Spinal cord (tissue), 9 donors: ENCODE measurements at regions not wholly inside any gene's neighbourhood (a gene's known extent, or its start where the extent isn't known, plus 50 kb on each side); places are given as distances from the start of the nearest gene placed in this dataset.
"Not testable (repeated sequence)": the region's sequence is repeated elsewhere in the genome, so short reads cannot be mapped to it uniquely, and the experiment has no call there.

Experiments
- DNase-seq, 6 donors: peaks; one replicate each; pipeline versions ENCODE4 v3.0.0 to v3.0.0-alpha.2; 2013 to 2015; ENCODE audit warnings: low spot score in 6 of 6, low read depth in 4 of 6
- H3K27ac ChIP-seq: one replicate; pipeline ENCODE4 v1.5.1; 2013; ENCODE audit warnings: low read depth, low read length, control low read depth
- H3K27me3 ChIP-seq: one replicate; pipeline ENCODE4 v1.6.1; 2013; ENCODE audit warnings: low read length; ENCODE audit not compliant: control insufficient read depth, insufficient read depth
- H3K36me3 ChIP-seq: one replicate; pipeline ENCODE4 v1.6.1; 2013; ENCODE audit warnings: low read length; ENCODE audit not compliant: control insufficient read depth, insufficient read depth
- H3K4me1 ChIP-seq: one replicate; pipeline ENCODE4 v1.6.1; 2013; ENCODE audit warnings: low read length; ENCODE audit not compliant: control insufficient read depth, insufficient read depth
- H3K4me3 ChIP-seq: one replicate; pipeline ENCODE4 v1.5.1; 2013; ENCODE audit warnings: low read depth, low read length, control low read depth
- H3K9me3 ChIP-seq: one replicate; pipeline ENCODE4 v1.6.1; 2013; ENCODE audit warnings: low read length; ENCODE audit not compliant: control insufficient read depth, insufficient read depth
- WGBS: methylation state at CpG from one replicate; pipeline ENCODE4 v1.1.5; 2013; ENCODE audit warnings: missing lambda C conversion rate; ENCODE audit not compliant: insufficient coverage; 5-methylcytosine and 5-hydroxymethylcytosine counted together
- donor health status: healthy.

GRCh38 chr5:122612901-122613300 lies 162.0 kb upstream of the SNX2 start:
- H3K27me3 ChIP-seq = no peaks in the 10 kb centered on the region
- H3K9me3 ChIP-seq = no peaks in the 10 kb centered on the region
- no peak for DNase-seq
- no peaks in the 10 kb centered on the region for H3K36me3 ChIP-seq
- H3K4me3 ChIP-seq = no peak overlapping the region
- 72% methylated on average over 3 of the region's 5 CpGs for WGBS
- no peak overlapping the region for H3K27ac ChIP-seq
- no peaks in the 10 kb centered on the region for H3K4me1 ChIP-seq

GRCh38 chr5:122615146-122615545 lies 159.7 kb upstream of the SNX2 start:
- 80% methylated on average over 1 of the region's 1 CpG for WGBS
- Histone ChIP-seq H3K4me3 (no peak overlapping the region), H3K27me3 (no peaks in the 10 kb centered on the region), H3K36me3 (no peaks in the 10 kb centered on the region), H3K9me3 (no peaks in the 10 kb centered on the region), H3K4me1 (no peaks in the 10 kb centered on the region), H3K27ac (no peak overlapping the region)
- DNase-seq = no peak

DNA sequence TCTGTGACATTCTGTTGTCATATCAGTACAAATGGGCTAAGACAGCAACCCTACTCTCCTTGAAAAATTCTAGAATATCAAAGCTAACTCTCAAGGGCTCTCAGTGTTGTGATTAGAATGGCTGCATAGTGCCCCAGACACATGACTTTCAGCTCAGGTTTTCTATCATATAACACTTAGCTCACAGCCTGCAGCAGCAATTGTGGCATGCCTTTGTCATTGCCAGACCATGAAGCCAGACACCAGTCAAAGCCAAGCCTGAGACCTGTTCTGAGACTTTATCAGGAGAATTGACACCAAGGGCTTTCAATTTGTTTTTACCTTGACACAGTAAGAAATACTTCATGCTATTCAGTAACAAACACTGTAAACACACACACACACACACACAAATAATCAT lies 159.0 kb upstream of the SNX2 start:
- no peak for DNase-seq
- H3K4me1 ChIP-seq = no peaks in the 10 kb centered on the region
- no peaks in the 10 kb centered on the region for H3K27me3 ChIP-seq
- H3K27ac ChIP-seq = no peak overlapping the region
- no peaks in the 10 kb centered on the region for H3K9me3 ChIP-seq
- H3K4me3 ChIP-seq = no peak overlapping the region
- no peaks in the 10 kb centered on the region for H3K36me3 ChIP-seq

GRCh38 chr5:122618046-122618445 lies 156.8 kb upstream of the SNX2 start:
- H3K36me3 ChIP-seq, DNase-seq, H3K27me3 ChIP-seq, H3K27ac ChIP-seq, H3K4me3 ChIP-seq, H3K4me1 ChIP-seq, H3K9me3 ChIP-seq: not testable (repeated sequence)
- 91% methylated on average over 5 of the region's 5 CpGs for WGBS

DNA sequence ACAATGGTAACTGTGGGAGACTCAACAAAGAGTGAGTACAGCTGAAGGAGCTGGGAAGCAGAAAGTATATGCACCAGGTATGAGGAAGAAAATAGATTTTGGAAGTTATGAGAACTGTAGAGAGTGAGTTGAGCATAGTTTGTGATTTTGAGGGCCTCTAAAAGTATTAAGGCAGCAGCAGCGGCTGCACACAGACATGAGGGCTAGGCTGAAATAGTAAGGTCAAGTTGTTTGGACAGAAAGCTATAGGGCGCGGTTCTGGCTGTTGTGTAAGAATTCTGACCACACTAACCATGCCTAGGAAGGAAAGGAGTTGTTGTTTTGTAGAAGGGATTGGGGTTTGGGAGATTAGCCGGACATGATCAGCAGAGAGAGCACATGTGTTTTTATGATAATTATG lies 154.1 kb upstream of the SNX2 start:
- not testable (repeated sequence) for H3K27me3 ChIP-seq, H3K9me3 ChIP-seq, H3K27ac ChIP-seq, H3K36me3 ChIP-seq, H3K4me1 ChIP-seq, DNase-seq, H3K4me3 ChIP-seq
- WGBS = 97% methylated on average over 4 of the region's 4 CpGs

GRCh38 chr5:122628714-122629113 lies 146.2 kb upstream of the SNX2 start:
- not testable (repeated sequence) for DNase-seq, H3K36me3 ChIP-seq, H3K27ac ChIP-seq, H3K27me3 ChIP-seq, H3K9me3 ChIP-seq, H3K4me1 ChIP-seq, H3K4me3 ChIP-seq
- no CpG with 5 or more reads among the region's 4 CpGs for WGBS

- Histone ChIP-seq H3K27me3 (no peaks in the 10 kb centered on the region), H3K4me3 (no peak overlapping the region), H3K27ac (no peak overlapping the region), H3K4me1 (no peaks in the 10 kb centered on the region), H3K9me3 (no peaks in the 10 kb centered on the region), H3K36me3 (no peaks in the 10 kb centered on the region)
- peak in 1 of 6 donors; percentile 53 for DNase-seq
- 85% methylated on average over 3 of the region's 7 CpGs for WGBS
Measured at GRCh38 chr5:122629121-122629677, 145.7 kb upstream of the SNX2 start.

DNA sequence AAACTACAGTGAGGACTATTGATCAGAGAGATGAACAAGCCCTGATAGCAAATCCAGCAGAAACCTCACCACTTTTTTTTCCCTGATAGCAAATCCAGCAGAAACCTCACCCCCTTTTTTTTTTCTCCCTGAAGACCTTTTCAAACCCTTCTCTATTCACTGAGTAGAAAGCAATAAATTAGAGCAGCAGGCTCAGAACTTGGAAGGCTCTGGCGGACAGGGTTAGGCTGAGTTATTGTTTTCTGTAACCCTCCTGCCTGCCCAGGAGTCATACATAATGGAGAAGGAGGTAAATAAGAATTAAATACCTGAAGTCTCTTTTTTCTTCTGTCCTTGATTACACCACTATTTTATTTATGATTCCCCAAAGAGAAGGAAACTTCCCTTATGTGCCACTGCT lies 136.3 kb upstream of the SNX2 start:
- whole genome bisulfite sequencing = no CpG with 5 or more reads among the region's 1 CpG
- DNase-seq = peak in 3 of 6 donors; percentile 0 to 49 (median 19)
- Histone ChIP-seq H3K27me3 (no peaks in the 10 kb centered on the region), H3K27ac (no peak overlapping the region), H3K9me3 (no peaks in the 10 kb centered on the region), H3K36me3 (no peaks in the 10 kb centered on the region), H3K4me1 (no peaks in the 10 kb centered on the region), H3K4me3 (no peak overlapping the region)

- H3K27ac ChIP-seq = no peak overlapping the region
- WGBS = 61% methylated on average over 4 of the region's 6 CpGs
- no peaks in the 10 kb centered on the region for H3K9me3 ChIP-seq
- H3K27me3 ChIP-seq = no peaks in the 10 kb centered on the region
- H3K4me3 ChIP-seq = no peak overlapping the region
- no peaks in the 10 kb centered on the region for H3K4me1 ChIP-seq
- DNase-seq = no peak
- no peaks in the 10 kb centered on the region for H3K36me3 ChIP-seq
Measured at GRCh38 chr5:122639033-122639432, 135.8 kb upstream of the SNX2 start.

- WGBS = 71% methylated on average over 2 of the region's 2 CpGs
- no peak for DNase-seq
- no peak overlapping the region for H3K27ac ChIP-seq
- H3K27me3 ChIP-seq = no peaks in the 10 kb centered on the region
- no peaks in the 10 kb centered on the region for H3K4me1 ChIP-seq
- no peaks in the 10 kb centered on the region for H3K9me3 ChIP-seq
- no peak overlapping the region for H3K4me3 ChIP-seq
- no peaks in the 10 kb centered on the region for H3K36me3 ChIP-seq
Measured at GRCh38 chr5:122639864-122640263, 135.0 kb upstream of the SNX2 start.
